ENCODE measurements at regions not wholly inside any gene's neighbourhood (a gene's known extent, or its start where the extent isn't known, plus 50 kb on each side); places are given as distances from the start of the nearest gene placed in this dataset.
A peak's percentile ranks its signal among the peaks of the same experiment; 100 is the strongest.
"Not testable (repeated sequence)": the region's sequence is repeated elsewhere in the genome, so short reads cannot be mapped to it uniquely, and the experiment has no call there.

- Histone ChIP-seq H3K4me1 (ENCODE audit: control insufficient read depth, insufficient read depth, low read length) (no peaks in the 10 kb centered on the region), H3K36me3 (ENCODE audit: control insufficient read depth, insufficient read depth, low read length) (no peaks in the 10 kb centered on the region), H3K9me3 (ENCODE audit: control insufficient read depth, insufficient read depth, low read length) (no peaks in the 10 kb centered on the region), H3K27me3 (ENCODE audit: control insufficient read depth, insufficient read depth, low read length) (no peaks in the 10 kb centered on the region), H3K4me3 (ENCODE audit: low read depth, low read length) (no peak overlapping the region), H3K27ac (ENCODE audit: low read depth, low read length) (no peak overlapping the region)
- WGBS (ENCODE audit: insufficient coverage), result 84% methylated on average over 6 of the region's 11 CpGs
- no peak for DNase-seq (ENCODE audit: low read depth in 4 of 6, low spot score in 6 of 6)
These were observed 179.0 kb upstream of the KRR1 start for GRCh38 chr12:75690296-75690955.

- no CpG with 5 or more reads among the region's 1 CpG for WGBS (ENCODE audit: insufficient coverage)
- H3K27me3 ChIP-seq (ENCODE audit: control insufficient read depth, insufficient read depth, low read length); H3K4me1 ChIP-seq (ENCODE audit: control insufficient read depth, insufficient read depth, low read length); DNase-seq (ENCODE audit: low read depth in 4 of 6, low spot score in 6 of 6); H3K9me3 ChIP-seq (ENCODE audit: control insufficient read depth, insufficient read depth, low read length); H3K36me3 ChIP-seq (ENCODE audit: control insufficient read depth, insufficient read depth, low read length); H3K27ac ChIP-seq (ENCODE audit: low read depth, low read length); H3K4me3 ChIP-seq (ENCODE audit: low read depth, low read length): not testable (repeated sequence)
These were observed 174.8 kb upstream of the KRR1 start for GRCh38 chr12:75686233-75686632.

- DNase-seq (ENCODE audit: low read depth in 4 of 6, low spot score in 6 of 6), result peak in 1 of 6 donors; percentile 45
- Histone ChIP-seq H3K4me3 (ENCODE audit: low read depth, low read length) (no peak overlapping the region), H3K27me3 (ENCODE audit: control insufficient read depth, insufficient read depth, low read length) (no peaks in the 10 kb centered on the region), H3K36me3 (ENCODE audit: control insufficient read depth, insufficient read depth, low read length) (no peaks in the 10 kb centered on the region), H3K9me3 (ENCODE audit: control insufficient read depth, insufficient read depth, low read length) (no peaks in the 10 kb centered on the region), H3K4me1 (ENCODE audit: control insufficient read depth, insufficient read depth, low read length) (no peaks in the 10 kb centered on the region), H3K27ac (ENCODE audit: low read depth, low read length) (no peak overlapping the region)
- no CpG with 5 or more reads among the region's 2 CpGs for WGBS (ENCODE audit: insufficient coverage)
These were observed 174.3 kb upstream of the KRR1 start for GRCh38 chr12:75685617-75686225.

GRCh38 chr12:75684678-75685616 is 173.5 kb upstream of the KRR1 start:
- peak in 2 of 6 donors; percentile 17 to 51 for DNase-seq (ENCODE audit: low read depth in 4 of 6, low spot score in 6 of 6)
- H3K4me1 ChIP-seq (ENCODE audit: control insufficient read depth, insufficient read depth, low read length), result no peaks in the 10 kb centered on the region
- no peak overlapping the region for H3K27ac ChIP-seq (ENCODE audit: low read depth, low read length)
- WGBS (ENCODE audit: insufficient coverage), result no CpG with 5 or more reads among the region's 5 CpGs
- no peaks in the 10 kb centered on the region for H3K27me3 ChIP-seq (ENCODE audit: control insufficient read depth, insufficient read depth, low read length)
- H3K36me3 ChIP-seq (ENCODE audit: control insufficient read depth, insufficient read depth, low read length), result no peaks in the 10 kb centered on the region
- H3K4me3 ChIP-seq (ENCODE audit: low read depth, low read length), result no peak overlapping the region
- H3K9me3 ChIP-seq (ENCODE audit: control insufficient read depth, insufficient read depth, low read length), result no peaks in the 10 kb centered on the region

GRCh38 chr12:75683995-75684586 is 172.7 kb upstream of the KRR1 start:
- H3K4me3 ChIP-seq (ENCODE audit: low read depth, low read length); DNase-seq (ENCODE audit: low read depth in 4 of 6, low spot score in 6 of 6); H3K27ac ChIP-seq (ENCODE audit: low read depth, low read length); H3K9me3 ChIP-seq (ENCODE audit: control insufficient read depth, insufficient read depth, low read length); H3K36me3 ChIP-seq (ENCODE audit: control insufficient read depth, insufficient read depth, low read length); H3K27me3 ChIP-seq (ENCODE audit: control insufficient read depth, insufficient read depth, low read length); H3K4me1 ChIP-seq (ENCODE audit: control insufficient read depth, insufficient read depth, low read length): not testable (repeated sequence)
- 100% methylated on average over 2 of the region's 4 CpGs for WGBS (ENCODE audit: insufficient coverage)

- no peak overlapping the region for H3K4me3 ChIP-seq (ENCODE audit: low read depth, low read length)
- no peak for DNase-seq (ENCODE audit: low read depth in 4 of 6, low spot score in 6 of 6)
- H3K36me3 ChIP-seq (ENCODE audit: control insufficient read depth, insufficient read depth, low read length), result no peaks in the 10 kb centered on the region
- H3K27me3 ChIP-seq (ENCODE audit: control insufficient read depth, insufficient read depth, low read length), result no peaks in the 10 kb centered on the region
- no peaks in the 10 kb centered on the region for H3K9me3 ChIP-seq (ENCODE audit: control insufficient read depth, insufficient read depth, low read length)
- WGBS (ENCODE audit: insufficient coverage), result 86% methylated on average over 1 of the region's 2 CpGs
- no peak overlapping the region for H3K27ac ChIP-seq (ENCODE audit: low read depth, low read length)
- no peaks in the 10 kb centered on the region for H3K4me1 ChIP-seq (ENCODE audit: control insufficient read depth, insufficient read depth, low read length)
These were observed 171.8 kb upstream of the KRR1 start for GRCh38 chr12:75683220-75683619.

- whole genome bisulfite sequencing (ENCODE audit: insufficient coverage), result 100% methylated on average over 3 of the region's 5 CpGs
- H3K4me3 ChIP-seq (ENCODE audit: low read depth, low read length), result no peak overlapping the region
- peak in 1 of 6 donors; percentile 12 for DNase-seq (ENCODE audit: low read depth in 4 of 6, low spot score in 6 of 6)
- no peak overlapping the region for H3K27ac ChIP-seq (ENCODE audit: low read depth, low read length)
- no peaks in the 10 kb centered on the region for H3K9me3 ChIP-seq (ENCODE audit: control insufficient read depth, insufficient read depth, low read length)
- no peaks in the 10 kb centered on the region for H3K27me3 ChIP-seq (ENCODE audit: control insufficient read depth, insufficient read depth, low read length)
- H3K4me1 ChIP-seq (ENCODE audit: control insufficient read depth, insufficient read depth, low read length), result no peaks in the 10 kb centered on the region
- H3K36me3 ChIP-seq (ENCODE audit: control insufficient read depth, insufficient read depth, low read length), result no peaks in the 10 kb centered on the region
These were observed 166.1 kb upstream of the KRR1 start for GRCh38 chr12:75677522-75677921.

- DNase-seq (ENCODE audit: low read depth in 4 of 6, low spot score in 6 of 6), result no peak
- Histone ChIP-seq H3K27ac (ENCODE audit: low read depth, low read length) (no peak overlapping the region), H3K9me3 (ENCODE audit: control insufficient read depth, insufficient read depth, low read length) (no peaks in the 10 kb centered on the region), H3K4me3 (ENCODE audit: low read depth, low read length) (no peak overlapping the region), H3K27me3 (ENCODE audit: control insufficient read depth, insufficient read depth, low read length) (no peaks in the 10 kb centered on the region), H3K4me1 (ENCODE audit: control insufficient read depth, insufficient read depth, low read length) (no peaks in the 10 kb centered on the region), H3K36me3 (ENCODE audit: control insufficient read depth, insufficient read depth, low read length) (no peaks in the 10 kb centered on the region)
- WGBS (ENCODE audit: insufficient coverage), result 80% methylated on average over 1 of the region's 2 CpGs
These were observed 163.0 kb upstream of the KRR1 start for GRCh38 chr12:75674393-75674792.

- Histone ChIP-seq H3K9me3 (ENCODE audit: control insufficient read depth, insufficient read depth, low read length) (no peaks in the 10 kb centered on the region), H3K27ac (ENCODE audit: low read depth, low read length) (no peak overlapping the region), H3K4me3 (ENCODE audit: low read depth, low read length) (no peak overlapping the region), H3K27me3 (ENCODE audit: control insufficient read depth, insufficient read depth, low read length) (no peaks in the 10 kb centered on the region), H3K4me1 (ENCODE audit: control insufficient read depth, insufficient read depth, low read length) (no peaks in the 10 kb centered on the region), H3K36me3 (ENCODE audit: control insufficient read depth, insufficient read depth, low read length) (no peaks in the 10 kb centered on the region)
- peak in 1 of 6 donors; percentile 35 for DNase-seq (ENCODE audit: low read depth in 4 of 6, low spot score in 6 of 6)
These were observed 160.8 kb upstream of the KRR1 start for GRCh38 chr12:75672200-75672599.

Data from spinal cord (tissue), 9 donors.